Body of pancreas (tissue), 4 donors: ENCODE measurements at regions not wholly inside any gene's neighbourhood (a gene's known extent, or its start where the extent isn't known, plus 50 kb on each side); places are given as distances from the start of the nearest gene placed in this dataset.
"Not testable (repeated sequence)": the region's sequence is repeated elsewhere in the genome, so short reads cannot be mapped to it uniquely, and the experiment has no call there.

Experiments
- CTCF ChIP-seq, 7 experiments: fragments of 450-650 bp in 4 of 7; fragments of 200-600 bp in 3 of 7; sonication (generic) in 3 of 7; IDR thresholded peaks; one replicate each; pipeline ENCODE4 v1.5.1; 2016 to 2019; ENCODE audit warnings: antibody characterized with exemption in 7 of 7
- POLR2A ChIP-seq, 3 donors: fragments of 450-650 bp; IDR thresholded peaks; one replicate each; pipeline ENCODE4 v1.6.1; 2016; ENCODE audit warnings: antibody characterized with exemption in 3 of 3, mild to moderate bottlenecking in 2 of 3

DNA sequence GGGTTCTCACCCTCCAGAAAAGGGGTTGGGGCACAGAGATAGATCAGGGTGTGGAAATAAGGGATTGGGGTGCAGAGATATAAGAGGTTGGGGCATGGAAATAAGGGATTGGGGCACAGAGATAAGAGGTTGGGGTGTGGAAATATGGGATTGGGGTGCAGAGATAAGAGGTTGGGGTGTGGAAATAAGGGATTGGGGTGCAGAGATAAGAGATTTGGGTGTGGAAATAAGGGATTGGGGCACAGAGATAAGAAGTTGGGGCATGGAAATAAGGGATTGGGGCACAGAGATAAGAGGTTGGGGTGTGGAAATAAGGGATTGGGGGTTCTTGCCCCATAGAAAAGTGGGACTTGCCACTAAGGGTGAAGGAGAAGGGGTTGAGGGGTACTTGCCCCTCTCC is 204.5 kb upstream of the TRPC7 start:
- not testable (repeated sequence) for TF ChIP-seq CTCF, POLR2A (IDR thresholded peaks at IDR 0.05)
